ENCODE measurements at regions not wholly inside any gene's neighbourhood (a gene's known extent, or its start where the extent isn't known, plus 50 kb on each side); places are given as distances from the start of the nearest gene placed in this dataset.

- TF ChIP-seq USF1 (IDR thresholded peaks at IDR 0.05) (no peak), REST (IDR thresholded peaks at IDR 0.05; ENCODE audit: low read depth) (no peak), RAD21 (IDR thresholded peaks at IDR 0.05; ENCODE audit: low read depth) (no peak)
Measured at GRCh38 chr20:12682613-12683012, 326.2 kb upstream of the SPTLC3 start.

All from Ishikawa (cell line).